ENCODE measurements at regions not wholly inside any gene's neighbourhood (a gene's known extent, or its start where the extent isn't known, plus 50 kb on each side); places are given as distances from the start of the nearest gene placed in this dataset.

DNA sequence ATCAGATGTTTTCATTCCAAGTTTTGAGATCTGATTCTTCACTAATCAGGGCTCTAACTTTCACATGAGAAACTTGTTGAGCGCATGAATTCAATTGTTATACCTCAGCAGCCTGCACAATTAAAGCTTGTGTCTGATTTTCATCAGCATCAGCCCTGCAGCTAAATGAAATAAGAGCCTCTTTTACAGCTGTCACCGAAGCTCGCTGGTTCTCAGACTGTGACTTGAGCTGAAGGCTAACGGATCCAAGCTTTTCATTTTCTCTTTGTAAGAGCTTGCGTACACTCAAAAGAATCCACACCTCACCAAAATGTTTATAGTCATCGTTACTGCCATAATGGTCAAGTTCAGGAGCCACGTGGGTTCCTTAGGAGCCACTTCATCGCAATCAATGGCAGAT is 65.5 kb upstream of the BEGAIN start:
- intact Hi-C loops (cut with DNase I) = no loop called here

DNA sequence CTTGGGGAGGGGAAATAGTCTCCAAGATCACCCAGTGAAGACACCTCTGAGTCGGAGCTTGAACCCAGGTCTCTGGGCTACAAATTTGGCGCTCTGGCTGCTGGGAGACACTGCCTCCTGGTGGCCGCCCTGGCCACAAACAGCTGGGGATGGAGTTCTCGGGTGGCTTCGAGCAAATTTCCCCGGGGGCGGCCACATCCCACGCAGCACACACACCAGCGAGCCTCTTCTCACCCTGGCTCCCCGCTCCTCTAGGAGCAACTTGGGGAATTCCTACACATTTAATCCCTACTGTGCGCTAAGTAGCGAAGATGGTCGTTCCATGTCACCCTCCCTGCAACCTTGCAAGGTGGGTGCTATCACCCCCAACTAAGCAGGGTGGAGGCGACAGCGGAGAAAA is 66.2 kb upstream of the BEGAIN start:
- no peak for ATAC-seq
- WGBS, 3 donors = 70 to 77% (median 72%) methylated on average over 15 of the region's 15 CpGs
- Histone ChIP-seq H3K27me3 (ENCODE audit: insufficient read depth in 3 of 3, low read length in 2 of 3) (peaks cover 0 to 39% (median 1%) of the 10 kb centered on the region in 3 donors), H3K9me3 (no peaks in the 10 kb centered on the region), H3K4me3 (no peak overlapping the region), H3K27ac (no peak overlapping the region), H3K36me3 (ENCODE audit: insufficient read depth in 1 of 2, low read depth in 1 of 2) (no peaks in the 10 kb centered on the region), H3K4me1 (no peaks in the 10 kb centered on the region)
- DNase-seq = no peak
- intact Hi-C loops (cut with DNase I) = no loop called here
- TF ChIP-seq, protein P1, sequence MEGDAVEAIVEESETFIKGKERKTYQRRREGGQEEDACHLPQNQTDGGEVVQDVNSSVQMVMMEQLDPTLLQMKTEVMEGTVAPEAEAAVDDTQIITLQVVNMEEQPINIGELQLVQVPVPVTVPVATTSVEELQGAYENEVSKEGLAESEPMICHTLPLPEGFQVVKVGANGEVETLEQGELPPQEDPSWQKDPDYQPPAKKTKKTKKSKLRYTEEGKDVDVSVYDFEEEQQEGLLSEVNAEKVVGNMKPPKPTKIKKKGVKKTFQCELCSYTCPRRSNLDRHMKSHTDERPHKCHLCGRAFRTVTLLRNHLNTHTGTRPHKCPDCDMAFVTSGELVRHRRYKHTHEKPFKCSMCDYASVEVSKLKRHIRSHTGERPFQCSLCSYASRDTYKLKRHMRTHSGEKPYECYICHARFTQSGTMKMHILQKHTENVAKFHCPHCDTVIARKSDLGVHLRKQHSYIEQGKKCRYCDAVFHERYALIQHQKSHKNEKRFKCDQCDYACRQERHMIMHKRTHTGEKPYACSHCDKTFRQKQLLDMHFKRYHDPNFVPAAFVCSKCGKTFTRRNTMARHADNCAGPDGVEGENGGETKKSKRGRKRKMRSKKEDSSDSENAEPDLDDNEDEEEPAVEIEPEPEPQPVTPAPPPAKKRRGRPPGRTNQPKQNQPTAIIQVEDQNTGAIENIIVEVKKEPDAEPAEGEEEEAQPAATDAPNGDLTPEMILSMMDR (IDR thresholded peaks at IDR 0.05) = peak; percentile 21

More for the DNA sequence above, 65.5 kb upstream of the BEGAIN start:
- 30 to 35% (median 34%) methylated on average over 8 of the region's 8 CpGs for WGBS, 3 donors
- ATAC-seq (no peak), DNase-seq (no peak)
- Histone ChIP-seq H3K9me3 (no peaks in the 10 kb centered on the region), H3K4me3 (no peak overlapping the region), H3K4me1 (no peaks in the 10 kb centered on the region), H3K27ac (no peak overlapping the region), H3K27me3 (ENCODE audit: insufficient read depth in 3 of 3, low read length in 2 of 3) (peaks cover 0 to 34% (median 1%) of the 10 kb centered on the region in 3 donors), H3K36me3 (ENCODE audit: insufficient read depth in 1 of 2, low read depth in 1 of 2) (no peaks in the 10 kb centered on the region)
- TF ChIP-seq, protein P1 (IDR thresholded peaks at IDR 0.05) = no peak

DNA sequence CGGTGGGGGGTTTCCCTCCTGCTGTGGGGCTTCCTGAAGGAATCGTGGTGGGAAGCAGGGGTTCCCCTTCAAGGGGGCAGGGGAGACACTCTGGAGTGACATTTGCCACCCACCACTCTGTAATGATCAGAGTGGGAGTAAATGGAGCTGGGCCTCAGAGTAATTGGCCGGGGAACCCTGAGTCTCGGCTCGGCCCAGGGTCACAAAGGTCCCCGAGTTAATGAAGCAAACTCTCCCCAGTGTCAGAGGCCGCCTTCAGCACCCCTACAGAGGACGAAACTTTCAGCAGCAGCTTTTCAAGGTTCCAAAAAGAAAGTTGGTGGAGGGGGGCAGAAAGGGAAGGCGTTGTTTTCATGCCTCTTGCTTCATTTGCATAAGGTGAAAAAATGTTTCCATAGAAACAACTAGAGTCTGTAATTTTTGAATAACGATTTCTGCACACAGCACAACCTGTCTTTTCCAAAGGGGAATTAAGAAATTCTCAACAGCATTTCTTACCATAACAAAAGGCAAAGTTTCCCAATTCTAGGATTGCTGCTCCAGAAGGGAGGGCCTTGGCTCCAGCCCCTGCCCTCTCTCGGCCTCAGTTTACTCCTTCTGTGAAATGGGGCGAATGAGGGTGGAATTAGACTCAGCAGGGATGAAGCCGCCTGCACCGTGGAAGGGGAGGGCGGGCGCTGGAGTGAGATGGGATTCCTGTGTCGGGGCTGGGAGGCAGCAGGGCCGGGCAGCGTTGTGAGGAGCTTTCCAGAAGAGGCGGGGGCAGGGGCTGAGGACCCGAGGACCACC is 67.0 kb upstream of the BEGAIN start:
- intact Hi-C loops (cut with DNase I) = no loop called here
- H3K27ac ChIP-seq = no peak overlapping the region
- WGBS, 3 donors = 74 to 78% (median 77%) methylated on average over 19 to 21 of the region's 21 CpGs
- H3K4me1 ChIP-seq = no peaks in the 10 kb centered on the region
- no peaks in the 10 kb centered on the region for H3K9me3 ChIP-seq
- ATAC-seq (no peak), DNase-seq (no peak)
- no peaks in the 10 kb centered on the region for H3K36me3 ChIP-seq (ENCODE audit: insufficient read depth in 1 of 2, low read depth in 1 of 2)
- TF ChIP-seq, protein P1 (IDR thresholded peaks at IDR 0.05) = no peak
- peaks cover 0 to 39% (median 1%) of the 10 kb centered on the region in 3 donors for H3K27me3 ChIP-seq (ENCODE audit: insufficient read depth in 3 of 3, low read length in 2 of 3)
- H3K4me3 ChIP-seq = no peak overlapping the region

DNA sequence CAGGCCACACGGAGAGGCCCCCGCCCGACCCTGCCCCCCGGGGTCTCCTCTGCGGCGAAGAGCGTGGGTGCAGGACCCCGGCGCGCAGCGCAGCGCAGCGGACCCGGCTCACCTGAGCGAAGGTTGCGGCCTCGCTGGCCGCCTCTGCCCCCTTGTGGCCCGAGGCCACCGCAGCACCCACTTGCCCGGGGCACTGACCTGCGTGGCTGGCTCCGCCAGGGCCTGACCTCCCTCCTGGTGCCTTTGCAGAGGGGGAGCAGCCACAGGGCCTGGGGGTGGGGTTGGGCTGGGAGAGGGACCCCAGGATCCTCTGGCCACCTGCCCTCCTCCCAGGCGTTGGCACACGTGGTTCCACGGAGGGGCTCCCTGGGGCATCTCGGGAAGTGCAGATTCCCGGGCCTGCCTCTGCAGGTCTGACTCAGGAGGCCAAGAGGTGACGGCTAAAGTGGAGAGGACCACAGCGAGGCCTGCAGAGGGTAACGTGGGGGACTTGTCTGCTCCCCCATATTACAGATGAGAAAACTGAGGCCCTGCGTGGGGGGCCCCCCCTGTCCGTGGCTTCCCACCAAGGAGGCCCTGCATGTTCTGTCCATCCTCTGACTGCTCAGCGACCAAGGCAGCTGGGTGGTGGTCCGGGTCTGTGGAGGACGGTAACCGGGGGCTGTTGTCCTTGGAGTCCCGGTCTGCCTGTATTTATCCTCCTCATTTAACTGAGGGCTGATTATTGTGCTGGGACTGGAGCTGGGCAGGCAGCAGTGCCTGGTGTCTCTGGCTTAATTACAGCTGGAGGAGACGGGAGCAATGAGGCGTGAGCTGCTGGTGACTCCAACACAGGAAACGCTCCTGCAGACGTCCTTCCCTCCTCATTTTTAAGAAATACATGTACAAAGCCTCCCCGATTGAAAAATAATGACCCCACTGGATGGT is 67.9 kb upstream of the BEGAIN start:
- DNase-seq (no peak), ATAC-seq (peak in 1 of 4 donors; percentile 39)
- intact Hi-C loops (cut with DNase I) = no loop called here
- Histone ChIP-seq H3K4me3 (no peak overlapping the region), H3K27ac (no peak overlapping the region), H3K27me3 (ENCODE audit: insufficient read depth in 3 of 3, low read length in 2 of 3) (peaks cover 0 to 39% (median 1%) of the 10 kb centered on the region in 3 donors), H3K9me3 (no peaks in the 10 kb centered on the region), H3K36me3 (ENCODE audit: insufficient read depth in 1 of 2, low read depth in 1 of 2) (no peaks in the 10 kb centered on the region), H3K4me1 (no peaks in the 10 kb centered on the region)
- TF ChIP-seq, protein P1 (IDR thresholded peaks at IDR 0.05) = peak; percentile 32
- WGBS, 3 donors = 50 to 64% (median 62%) methylated on average over 27 to 43 of the region's 43 CpGs
